Ovary (tissue), 3 donors: ENCODE measurements at regions not wholly inside any gene's neighbourhood (a gene's known extent, or its start where the extent isn't known, plus 50 kb on each side); places are given as distances from the start of the nearest gene placed in this dataset.
"Not testable (repeated sequence)": the region's sequence is repeated elsewhere in the genome, so short reads cannot be mapped to it uniquely, and the experiment has no call there.

ENCODE experiments used
- EP300 ChIP-seq: sonication (generic); formaldehyde crosslinking; IDR thresholded peaks from one replicate; pipeline ENCODE4 v1.6.1; 2017; ENCODE audit warnings: antibody characterized with exemption
- POLR2A ChIP-seq: fragments of 450-650 bp; IDR thresholded peaks from one replicate; pipeline ENCODE4 v1.6.1; 2017; ENCODE audit warnings: antibody characterized with exemption, mild to moderate bottlenecking, moderate library complexity
- TF ChIP-seq, protein P1 (sequence below), 3 donors: fragments of 450-650 bp in 2 of 3; fragments of 200-600 bp in 1 of 3; IDR thresholded peaks; one replicate each; pipeline versions ENCODE4 v1.5.1 to v1.8.0; 2016 to 2022; ENCODE audit warnings: antibody characterized with exemption in 3 of 3, mild to moderate bottlenecking in 1 of 3
- donor health status: DM: no; HTN: no; CAD: no.

DNA sequence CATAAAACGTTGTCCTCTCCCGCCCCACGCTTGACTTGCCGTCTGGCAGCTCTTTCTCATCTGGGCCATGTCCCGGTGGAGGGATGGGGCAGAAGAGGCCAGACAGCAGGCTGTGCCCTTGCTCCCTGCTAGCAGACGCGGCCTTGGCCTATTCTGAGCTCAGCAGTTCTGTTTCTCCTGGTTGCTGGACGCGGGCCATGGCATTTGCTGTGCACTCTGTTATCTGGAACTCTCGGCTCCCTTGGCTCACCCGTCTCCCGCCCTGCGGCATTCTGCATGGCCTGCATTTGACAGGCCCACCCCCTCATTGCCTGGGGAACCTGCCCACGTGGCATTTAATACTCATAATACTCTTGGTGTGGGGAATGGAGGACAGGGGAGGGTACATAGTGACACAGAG, 146.3 kb downstream of the BCL2L11 start:
- TF ChIP-seq, protein P1, sequence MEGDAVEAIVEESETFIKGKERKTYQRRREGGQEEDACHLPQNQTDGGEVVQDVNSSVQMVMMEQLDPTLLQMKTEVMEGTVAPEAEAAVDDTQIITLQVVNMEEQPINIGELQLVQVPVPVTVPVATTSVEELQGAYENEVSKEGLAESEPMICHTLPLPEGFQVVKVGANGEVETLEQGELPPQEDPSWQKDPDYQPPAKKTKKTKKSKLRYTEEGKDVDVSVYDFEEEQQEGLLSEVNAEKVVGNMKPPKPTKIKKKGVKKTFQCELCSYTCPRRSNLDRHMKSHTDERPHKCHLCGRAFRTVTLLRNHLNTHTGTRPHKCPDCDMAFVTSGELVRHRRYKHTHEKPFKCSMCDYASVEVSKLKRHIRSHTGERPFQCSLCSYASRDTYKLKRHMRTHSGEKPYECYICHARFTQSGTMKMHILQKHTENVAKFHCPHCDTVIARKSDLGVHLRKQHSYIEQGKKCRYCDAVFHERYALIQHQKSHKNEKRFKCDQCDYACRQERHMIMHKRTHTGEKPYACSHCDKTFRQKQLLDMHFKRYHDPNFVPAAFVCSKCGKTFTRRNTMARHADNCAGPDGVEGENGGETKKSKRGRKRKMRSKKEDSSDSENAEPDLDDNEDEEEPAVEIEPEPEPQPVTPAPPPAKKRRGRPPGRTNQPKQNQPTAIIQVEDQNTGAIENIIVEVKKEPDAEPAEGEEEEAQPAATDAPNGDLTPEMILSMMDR (IDR thresholded peaks at IDR 0.05), result not testable (repeated sequence)
- not testable (repeated sequence) for TF ChIP-seq POLR2A, EP300
